Occipital lobe (tissue), 1 donor: ENCODE measurements at regions not wholly inside any gene's neighbourhood (a gene's known extent, or its start where the extent isn't known, plus 50 kb on each side); places are given as distances from the start of the nearest gene placed in this dataset.

ENCODE experiments used
- DNase-seq: peaks from one replicate; lab custom pipeline; 2025; lab: John Stamatoyannopoulos, UW

- DNase-seq, result no peak
These were observed 684.1 kb downstream of the DIAPH3 start for GRCh38 chr13:59479629-59480028.

- no peak for DNase-seq
These were observed 683.1 kb downstream of the DIAPH3 start for GRCh38 chr13:59480396-59481259.

- no peak for DNase-seq
These were observed 680.1 kb downstream of the DIAPH3 start for GRCh38 chr13:59483501-59484145.

- no peak for DNase-seq
These were observed 675.8 kb downstream of the DIAPH3 start for GRCh38 chr13:59487883-59488282.

- no peak for DNase-seq
These were observed 675.3 kb downstream of the DIAPH3 start for GRCh38 chr13:59488436-59488835.

GRCh38 chr13:59490651-59491050, 673.1 kb downstream of the DIAPH3 start:
- DNase-seq, result no peak

- no peak for DNase-seq
These were observed 671.6 kb downstream of the DIAPH3 start for GRCh38 chr13:59492030-59492636.

GRCh38 chr13:59493436-59493965, 670.2 kb downstream of the DIAPH3 start:
- no peak for DNase-seq

- DNase-seq, result no peak
These were observed 669.6 kb downstream of the DIAPH3 start for GRCh38 chr13:59494151-59494550.

- DNase-seq, result no peak
These were observed 669.2 kb downstream of the DIAPH3 start for GRCh38 chr13:59494560-59494970.

- no peak for DNase-seq
These were observed 668.4 kb downstream of the DIAPH3 start for GRCh38 chr13:59495299-59495698.

GRCh38 chr13:59495936-59496512, 667.7 kb downstream of the DIAPH3 start:
- DNase-seq, result no peak

- no peak for DNase-seq
These were observed 666.0 kb downstream of the DIAPH3 start for GRCh38 chr13:59497621-59498247.

- no peak for DNase-seq
These were observed 662.7 kb downstream of the DIAPH3 start for GRCh38 chr13:59501004-59501403.

- DNase-seq, result no peak
These were observed 659.3 kb downstream of the DIAPH3 start for GRCh38 chr13:59504407-59504806.

GRCh38 chr13:59510386-59510785, 653.3 kb downstream of the DIAPH3 start:
- no peak for DNase-seq

GRCh38 chr13:59513686-59514085, 650.0 kb downstream of the DIAPH3 start:
- no peak for DNase-seq

- DNase-seq, result no peak
These were observed 649.4 kb downstream of the DIAPH3 start for GRCh38 chr13:59514316-59514715.

GRCh38 chr13:59519819-59520218, 643.9 kb downstream of the DIAPH3 start:
- DNase-seq, result no peak

GRCh38 chr13:59521549-59521948, 642.2 kb downstream of the DIAPH3 start:
- DNase-seq, result no peak

GRCh38 chr13:59522652-59523051, 641.1 kb downstream of the DIAPH3 start:
- no peak for DNase-seq
